ENCODE measurements at regions not wholly inside any gene's neighbourhood (a gene's known extent, or its start where the extent isn't known, plus 50 kb on each side); places are given as distances from the start of the nearest gene placed in this dataset.

GRCh38 chr5:135697251-135697958, 118.6 kb upstream of the CXCL14 start:
- H3K9me3 Mint-ChIP-seq (ENCODE audit: low read depth): no peaks in the 10 kb centered on the region
- H3K4me1 Mint-ChIP-seq (ENCODE audit: low read depth): peaks cover 4% of the 10 kb centered on the region
- no peak overlapping the region for H3K27ac Mint-ChIP-seq
- peaks cover 5% of the 10 kb centered on the region for H3K27me3 Mint-ChIP-seq
- no peak for DNase-seq (ENCODE audit: low spot score, unreplicated experiment)
- no peak overlapping the region for H3K4me3 Mint-ChIP-seq (ENCODE audit: low read depth)
- no peak for TF ChIP-seq CTCF (IDR thresholded peaks at IDR 0.05; ENCODE audit: unreplicated experiment)
- H3K36me3 Mint-ChIP-seq (ENCODE audit: insufficient read depth): no peaks in the 10 kb centered on the region

GRCh38 chr5:135696317-135696716, 117.5 kb upstream of the CXCL14 start:
- Mint-ChIP-seq H3K4me1 (ENCODE audit: low read depth) (peaks cover 4% of the 10 kb centered on the region), H3K9me3 (ENCODE audit: low read depth) (no peaks in the 10 kb centered on the region), H3K4me3 (ENCODE audit: low read depth) (no peak overlapping the region), H3K36me3 (ENCODE audit: insufficient read depth) (no peaks in the 10 kb centered on the region), H3K27me3 (peaks cover 12% of the 10 kb centered on the region), H3K27ac (no peak overlapping the region)
- DNase-seq (ENCODE audit: low spot score, unreplicated experiment): no peak
- no peak for TF ChIP-seq CTCF (IDR thresholded peaks at IDR 0.05; ENCODE audit: unreplicated experiment)

- Mint-ChIP-seq H3K27me3 (peaks cover 14% of the 10 kb centered on the region), H3K4me3 (ENCODE audit: low read depth) (no peak overlapping the region), H3K4me1 (ENCODE audit: low read depth) (peaks cover 5% of the 10 kb centered on the region), H3K9me3 (ENCODE audit: low read depth) (no peaks in the 10 kb centered on the region), H3K36me3 (ENCODE audit: insufficient read depth) (no peaks in the 10 kb centered on the region), H3K27ac (no peak overlapping the region)
- no peak for TF ChIP-seq CTCF (IDR thresholded peaks at IDR 0.05; ENCODE audit: unreplicated experiment)
- DNase-seq (ENCODE audit: low spot score, unreplicated experiment): no peak
Observed at GRCh38 chr5:135695656-135696313, 117.0 kb upstream of the CXCL14 start.

- TF ChIP-seq CTCF (IDR thresholded peaks at IDR 0.05; ENCODE audit: unreplicated experiment): no peak
- peaks cover 17% of the 10 kb centered on the region for H3K27me3 Mint-ChIP-seq
- no peak overlapping the region for H3K4me3 Mint-ChIP-seq (ENCODE audit: low read depth)
- H3K36me3 Mint-ChIP-seq (ENCODE audit: insufficient read depth): no peaks in the 10 kb centered on the region
- H3K9me3 Mint-ChIP-seq (ENCODE audit: low read depth): no peaks in the 10 kb centered on the region
- no peak overlapping the region for H3K27ac Mint-ChIP-seq
- no peak for DNase-seq (ENCODE audit: low spot score, unreplicated experiment)
- H3K4me1 Mint-ChIP-seq (ENCODE audit: low read depth): peaks cover 5% of the 10 kb centered on the region
Observed at GRCh38 chr5:135694906-135695305, 116.1 kb upstream of the CXCL14 start.

GRCh38 chr5:135694012-135694411, 115.2 kb upstream of the CXCL14 start:
- Mint-ChIP-seq H3K36me3 (ENCODE audit: insufficient read depth) (no peaks in the 10 kb centered on the region), H3K4me1 (ENCODE audit: low read depth) (peaks cover 5% of the 10 kb centered on the region), H3K4me3 (ENCODE audit: low read depth) (no peak overlapping the region), H3K9me3 (ENCODE audit: low read depth) (no peaks in the 10 kb centered on the region), H3K27ac (no peak overlapping the region), H3K27me3 (peaks cover 22% of the 10 kb centered on the region)
- no peak for DNase-seq (ENCODE audit: low spot score, unreplicated experiment)
- no peak for TF ChIP-seq CTCF (IDR thresholded peaks at IDR 0.05; ENCODE audit: unreplicated experiment)

All from progenitor cell of endocrine pancreas (in vitro differentiated cells).